SIG-M5 treated with dmso at 0.1 percent for 504 hours (cell line): ENCODE measurements at regions not wholly inside any gene's neighbourhood (a gene's known extent, or its start where the extent isn't known, plus 50 kb on each side); places are given as distances from the start of the nearest gene placed in this dataset.
"Not testable (repeated sequence)": the region's sequence is repeated elsewhere in the genome, so short reads cannot be mapped to it uniquely, and the experiment has no call there.

ENCODE experiments used
- DNase-seq: peaks from one replicate; lab custom pipeline; 2025; ENCODE audit not compliant: unreplicated experiment; lab: John Stamatoyannopoulos, UW

GRCh38 chr7:68911754-68912153 lies 686.5 kb upstream of the AUTS2 start:
- no peak for DNase-seq

- DNase-seq = no peak
Observed at GRCh38 chr7:68914006-68914405, 684.3 kb upstream of the AUTS2 start.

- DNase-seq = no peak
Observed at GRCh38 chr7:68917041-68917651, 681.1 kb upstream of the AUTS2 start.

- DNase-seq = no peak
Observed at GRCh38 chr7:68918621-68919020, 679.7 kb upstream of the AUTS2 start.

GRCh38 chr7:68922850-68923249 lies 675.4 kb upstream of the AUTS2 start:
- no peak for DNase-seq

- DNase-seq = no peak
Observed at GRCh38 chr7:68925241-68925640, 673.0 kb upstream of the AUTS2 start.

- DNase-seq = no peak
Observed at GRCh38 chr7:68929781-68930261, 668.5 kb upstream of the AUTS2 start.

- DNase-seq = no peak
Observed at GRCh38 chr7:68936471-68937035, 661.7 kb upstream of the AUTS2 start.

GRCh38 chr7:68938151-68938550 lies 660.1 kb upstream of the AUTS2 start:
- no peak for DNase-seq

GRCh38 chr7:68943786-68944185 lies 654.5 kb upstream of the AUTS2 start:
- DNase-seq = no peak

- DNase-seq = no peak
Observed at GRCh38 chr7:68955656-68956055, 642.6 kb upstream of the AUTS2 start.

GRCh38 chr7:68958571-68958970 lies 639.7 kb upstream of the AUTS2 start:
- DNase-seq = no peak

- DNase-seq = no peak
Observed at GRCh38 chr7:68963552-68963951, 634.7 kb upstream of the AUTS2 start.

- DNase-seq = no peak
Observed at GRCh38 chr7:68964060-68964459, 634.2 kb upstream of the AUTS2 start.

- no peak for DNase-seq
Observed at GRCh38 chr7:68965351-68965750, 632.9 kb upstream of the AUTS2 start.

GRCh38 chr7:68967598-68967997 lies 630.7 kb upstream of the AUTS2 start:
- no peak for DNase-seq

GRCh38 chr7:68969571-68969970 lies 628.7 kb upstream of the AUTS2 start:
- no peak for DNase-seq

- no peak for DNase-seq
Observed at GRCh38 chr7:68971634-68972340, 626.5 kb upstream of the AUTS2 start.

- no peak for DNase-seq
Observed at GRCh38 chr7:68977385-68978055, 620.8 kb upstream of the AUTS2 start.

GRCh38 chr7:68978710-68979109 lies 619.6 kb upstream of the AUTS2 start:
- no peak for DNase-seq

- DNase-seq = no peak
Observed at GRCh38 chr7:68980011-68980410, 618.3 kb upstream of the AUTS2 start.

GRCh38 chr7:68980432-68980831 lies 617.8 kb upstream of the AUTS2 start:
- DNase-seq = not testable (repeated sequence)
